Neural cell (in vitro differentiated cells): ENCODE measurements at regions not wholly inside any gene's neighbourhood (a gene's known extent, or its start where the extent isn't known, plus 50 kb on each side); places are given as distances from the start of the nearest gene placed in this dataset.

Experiments used
- H2AFZ ChIP-seq: fragments of 200-600, 300-800 bp; sonication (generic), shearing (Covaris generic); 2 replicates; pipeline ENCODE4 v1.6.0; 2014; ENCODE audit warnings: low read depth, mild to moderate bottlenecking, antibody characterized with exemption, low read length, moderate library complexity
- H3F3A ChIP-seq: fragments of 200-600 bp; shearing (Covaris generic); 2 replicates; pipeline ENCODE4 v1.6.1; 2016; ENCODE audit warnings: mild to moderate bottlenecking, moderate library complexity, mixed read lengths, antibody characterized with exemption, low read length; ENCODE audit not compliant: insufficient read depth, poor library complexity, severe bottlenecking
- H3K27ac ChIP-seq: fragments of 200-600, 300-800 bp; sonication (generic), shearing (Covaris generic); 2 replicates; pipeline ENCODE4 v1.5.1; 2014; ENCODE audit warnings: mild to moderate bottlenecking, low read length, moderate library complexity
- H3K27me3 ChIP-seq: fragments of 300-800, 200-600 bp; sonication (generic), shearing (Covaris generic); 2 replicates; pipeline ENCODE4 v1.6.0; 2014; ENCODE audit warnings: mild to moderate bottlenecking, low read depth, low read length, moderate library complexity; ENCODE audit not compliant: insufficient read depth
- H3K36me3 ChIP-seq: fragments of 300-800, 200-600 bp; sonication (generic), shearing (Covaris generic); 2 replicates; pipeline ENCODE4 v1.5.1; 2014; ENCODE audit warnings: mild to moderate bottlenecking, antibody characterized with exemption, low read length, moderate library complexity; ENCODE audit not compliant: insufficient read depth
- H3K4me2 ChIP-seq: fragments of 300-800, 200-600 bp; sonication (generic), shearing (Covaris generic); 2 replicates; pipeline ENCODE4 v1.6.0; 2014; ENCODE audit warnings: mild to moderate bottlenecking, low read length
- H3K4me3 ChIP-seq: fragments of 300-800, 200-600 bp; sonication (generic), shearing (Covaris generic); 2 replicates; pipeline ENCODE4 v1.5.1; 2014; ENCODE audit warnings: mild to moderate bottlenecking, low read length, moderate library complexity
- H3K79me2 ChIP-seq: fragments of 200-600 bp; shearing (Covaris generic); replicated peaks from 2 replicates; pipeline ENCODE4 v1.6.0; 2014; ENCODE audit warnings: mild to moderate bottlenecking, low read length, moderate library complexity; ENCODE audit not compliant: insufficient read depth
- H3K9ac ChIP-seq: fragments of 300-800, 200-600 bp; sonication (generic), shearing (Covaris generic); 2 replicates; pipeline ENCODE4 v1.6.1; 2016; ENCODE audit warnings: mild to moderate bottlenecking, low read length, mixed read lengths
- H3K9me2 ChIP-seq: fragments of 200-600 bp; shearing (Covaris generic); 2 replicates; pipeline ENCODE4 v1.6.1; 2016; ENCODE audit warnings: mild to moderate bottlenecking, low read length, mixed read lengths; ENCODE audit not compliant: insufficient read depth
- H3K9me3 ChIP-seq: fragments of 200-600, 300-800 bp; sonication (generic), shearing (Covaris generic); 2 replicates; pipeline ENCODE4 v1.6.1; 2016; ENCODE audit warnings: mild to moderate bottlenecking, mixed run types, low read length, moderate library complexity, mixed read lengths
- H4K20me1 ChIP-seq: fragments of 200-600 bp; shearing (Covaris generic); 2 replicates; pipeline ENCODE4 v1.6.1; 2016; ENCODE audit warnings: mild to moderate bottlenecking, mixed run types; ENCODE audit not compliant: insufficient read depth
- CTCF ChIP-seq: fragments of 450-650 bp; IDR thresholded peaks from 2 replicates; pipeline ENCODE4 v1.5.1; 2014; ENCODE audit warnings: antibody characterized with exemption, mild to moderate bottlenecking, moderate library complexity; ENCODE audit not compliant: poor library complexity, severe bottlenecking
- EP300 ChIP-seq: fragments of 450-650 bp; conservative IDR thresholded peaks from 2 replicates; pipeline ENCODE4 v1.6.1; 2014; ENCODE audit warnings: antibody characterized with exemption, mild to moderate bottlenecking, moderate library complexity; ENCODE audit not compliant: poor library complexity, severe bottlenecking
- EZH2 ChIP-seq: fragments of 200-600, 300-800 bp; shearing (Covaris generic), sonication (generic); IDR thresholded peaks from 2 replicates; pipeline ENCODE4 v1.6.1; 2014; ENCODE audit warnings: antibody characterized with exemption, low read length, borderline replicate concordance, mild to moderate bottlenecking; ENCODE audit not compliant: insufficient read depth, poor library complexity, severe bottlenecking
- MXI1 ChIP-seq: fragments of 450-650 bp; conservative IDR thresholded peaks from 2 replicates; pipeline ENCODE4 v1.6.1; 2014; ENCODE audit warnings: antibody characterized with exemption, mild to moderate bottlenecking; ENCODE audit not compliant: poor library complexity, severe bottlenecking
- POLR2AphosphoS5 ChIP-seq: IDR thresholded peaks from 2 replicates; pipeline ENCODE4 v1.6.1; 2012
- RAD21 ChIP-seq: fragments of 450-650 bp; conservative IDR thresholded peaks from 2 replicates; pipeline ENCODE4 v1.6.1; 2014; ENCODE audit warnings: antibody characterized with exemption, mild to moderate bottlenecking, moderate library complexity
- REST ChIP-seq: IDR thresholded peaks from 2 replicates; pipeline ENCODE4 v1.6.1; 2012; ENCODE audit warnings: borderline replicate concordance
- SMC3 ChIP-seq: fragments of 450-650 bp; conservative IDR thresholded peaks from 2 replicates; pipeline ENCODE4 v1.6.1; 2014; ENCODE audit warnings: antibody characterized with exemption, mild to moderate bottlenecking, moderate library complexity; ENCODE audit not compliant: poor library complexity
- TAF1 ChIP-seq: IDR thresholded peaks from 2 replicates; pipeline ENCODE4 v1.6.1; 2012; ENCODE audit warnings: low read depth

DNA sequence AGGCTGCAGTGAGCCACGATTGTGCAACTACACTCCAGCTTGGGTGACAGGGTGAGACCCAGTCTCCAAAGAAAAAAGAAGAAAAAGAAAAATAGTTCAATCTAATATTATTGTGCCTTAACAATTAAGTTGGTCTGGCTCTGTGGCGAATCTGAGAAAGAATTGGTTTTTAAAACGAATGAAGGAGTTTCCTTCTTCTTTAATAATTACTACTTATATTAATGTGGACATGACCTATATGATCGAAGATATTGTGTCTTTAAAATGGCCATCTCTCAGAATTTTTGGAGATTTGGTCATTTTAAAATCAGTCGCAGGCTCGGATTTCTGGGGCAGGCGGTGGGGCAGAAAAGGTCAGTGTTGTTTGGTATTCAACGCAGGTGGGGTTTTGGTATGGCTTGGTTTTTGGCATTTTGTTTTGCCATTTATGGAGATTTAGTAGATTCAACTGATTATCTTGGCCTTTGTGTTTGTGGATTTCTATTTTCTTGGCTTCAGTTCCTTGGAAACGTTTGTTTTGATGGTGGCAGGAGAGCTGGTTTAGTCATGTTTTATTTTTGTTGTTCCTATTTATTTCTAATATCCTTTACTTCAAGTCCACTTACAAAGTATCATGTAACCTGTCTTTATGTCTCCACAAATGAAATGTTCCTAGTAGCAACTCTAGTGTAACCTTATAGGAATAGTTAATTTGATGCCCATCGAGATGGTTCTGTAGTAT is 178.8 kb upstream of the MKLN1 start:
- Histone ChIP-seq H3K27ac (no peak overlapping the region), H4K20me1 (no peaks in the 10 kb centered on the region), H3K9me3 (no peaks in the 10 kb centered on the region), H3K4me3 (no peak overlapping the region), H2AFZ (no peak overlapping the region), H3K79me2 (no peaks in the 10 kb centered on the region), H3K9me2 (no peaks in the 10 kb centered on the region), H3K36me3 (no peaks in the 10 kb centered on the region), H3K4me2 (no peak overlapping the region), H3K27me3 (no peaks in the 10 kb centered on the region), H3F3A (no peaks in the 10 kb centered on the region), H3K9ac (no peak overlapping the region)
- TF ChIP-seq EP300 (no peak), CTCF (no peak), RAD21 (no peak), REST (no peak), TAF1 (no peak), EZH2 (no peak), MXI1 (no peak), SMC3 (no peak)

- Histone ChIP-seq H3K27me3 (no peaks in the 10 kb centered on the region), H3K79me2 (no peaks in the 10 kb centered on the region), H3K4me3 (no peak overlapping the region), H3K36me3 (no peaks in the 10 kb centered on the region), H3F3A (no peaks in the 10 kb centered on the region), H3K9ac (no peak overlapping the region), H3K27ac (no peak overlapping the region), H3K9me3 (no peaks in the 10 kb centered on the region), H3K9me2 (no peaks in the 10 kb centered on the region), H2AFZ (no peak overlapping the region), H3K4me2 (no peak overlapping the region), H4K20me1 (no peaks in the 10 kb centered on the region)
- TF ChIP-seq POLR2AphosphoS5 (no peak), MXI1 (no peak), SMC3 (no peak), TAF1 (no peak), EP300 (no peak), CTCF (no peak), EZH2 (no peak), RAD21 (no peak), REST (no peak)
Observed at GRCh38 chr7:131149429-131149773, 178.3 kb upstream of the MKLN1 start.
